ENCODE measurements at regions not wholly inside any gene's neighbourhood (a gene's known extent, or its start where the extent isn't known, plus 50 kb on each side); places are given as distances from the start of the nearest gene placed in this dataset.
A peak's percentile ranks its signal among the peaks of the same experiment; 100 is the strongest.

DNA sequence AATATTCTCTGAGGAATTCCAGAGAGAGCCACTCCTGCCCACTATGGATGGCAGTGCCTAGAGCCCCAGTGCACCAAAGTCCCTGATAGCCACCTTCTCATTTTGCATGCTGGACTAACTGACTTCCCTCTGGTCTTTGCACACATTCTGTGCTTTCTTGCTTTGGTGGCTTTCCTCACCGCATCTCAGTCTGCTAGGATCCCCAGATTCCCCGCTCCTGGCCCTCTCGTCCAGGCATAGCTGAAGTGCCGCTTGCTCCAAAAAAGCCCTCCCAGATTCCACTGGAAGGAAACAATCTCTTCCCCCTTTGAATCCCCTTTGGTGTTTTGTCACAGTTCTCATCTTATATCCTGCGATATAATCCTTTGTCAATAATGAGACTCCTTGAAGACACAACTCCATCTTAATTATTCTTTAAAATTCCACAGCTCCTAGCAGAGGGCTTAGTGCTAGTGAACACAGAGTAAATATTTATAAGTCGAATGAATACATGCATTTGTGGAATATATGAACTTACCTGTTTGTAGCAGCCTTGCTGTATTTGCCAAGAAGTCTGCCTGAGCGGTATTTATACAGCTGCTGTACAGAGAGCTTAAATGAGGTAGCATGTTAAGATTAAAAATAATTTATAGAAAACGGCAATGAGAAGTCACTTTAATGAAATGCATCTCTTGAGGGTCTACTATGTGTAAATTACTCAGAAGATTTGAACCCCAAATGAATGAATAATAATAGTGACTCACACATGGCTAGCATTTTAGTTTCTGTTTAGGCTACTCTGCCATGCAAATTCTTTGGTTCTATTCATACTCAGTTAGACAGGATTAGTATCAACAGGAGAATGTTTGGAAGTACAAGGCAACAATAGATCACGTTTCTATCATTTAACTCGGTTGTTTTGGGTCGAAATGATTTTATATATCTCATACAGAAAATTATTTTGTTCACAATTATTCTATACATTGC, 421.9 kb upstream of the TENM3 start:
- POLR2A ChIA-PET: interaction anchor here (0.6 to 1.0 kb wide), 3 partner anchors 15 to 322 kb away, joined by 3 read pairs; no protein-coding TSS in a partner anchor
- Mint-ChIP-seq H3K36me3 (ENCODE audit: insufficient read depth, unreplicated experiment) (no peaks in the 10 kb centered on the region), H3K27ac (ENCODE audit: low read depth, unreplicated experiment) (peak overlapping the region; percentile 7), H3K9me3 (ENCODE audit: unreplicated experiment) (no peaks in the 10 kb centered on the region), H3K4me1 (ENCODE audit: insufficient read depth, unreplicated experiment) (no peaks in the 10 kb centered on the region), H3K4me3 (ENCODE audit: unreplicated experiment) (no peak overlapping the region), H3K27me3 (ENCODE audit: insufficient read depth, unreplicated experiment) (no peaks in the 10 kb centered on the region)
- CTCF ChIA-PET: interaction anchor here (0.6 kb wide), 1 partner anchor 78 kb away, joined by 3 read pairs; no protein-coding TSS in a partner anchor
- no TSS peak for BruUV-seq (replicated peaks)
- TF ChIP-seq CTCF (IDR thresholded peaks at IDR 0.05; ENCODE audit: unreplicated experiment): no peak
- intact Hi-C loops (cut with micrococcal nuclease): no loop called here
- peak; percentile 25 for DNase-seq (ENCODE audit: unreplicated experiment)

DNA sequence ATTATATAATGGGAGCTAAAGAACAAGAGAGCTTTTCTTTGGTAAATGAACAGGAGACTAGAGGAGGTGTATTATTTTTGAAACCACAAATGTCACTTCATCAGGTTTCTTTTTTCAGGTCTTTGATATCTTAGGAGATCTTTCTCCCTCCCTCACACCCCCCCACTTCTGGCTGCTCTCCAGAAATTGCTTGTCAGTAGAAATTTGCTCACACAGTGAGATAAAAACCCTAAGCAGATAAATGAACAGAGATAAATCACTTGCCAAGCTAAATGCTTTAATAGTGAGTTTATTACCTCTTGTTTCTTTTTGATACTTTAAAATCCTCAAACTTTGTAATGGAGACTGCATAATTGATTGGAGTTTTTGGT, 421.2 kb upstream of the TENM3 start:
- no peaks in the 10 kb centered on the region for H3K27me3 Mint-ChIP-seq (ENCODE audit: insufficient read depth, unreplicated experiment)
- H3K4me1 Mint-ChIP-seq (ENCODE audit: insufficient read depth, unreplicated experiment): no peaks in the 10 kb centered on the region
- intact Hi-C loops (cut with micrococcal nuclease): no loop called here
- TF ChIP-seq CTCF (IDR thresholded peaks at IDR 0.05; ENCODE audit: unreplicated experiment): no peak
- no peaks in the 10 kb centered on the region for H3K36me3 Mint-ChIP-seq (ENCODE audit: insufficient read depth, unreplicated experiment)
- ChIA-PET CTCF (interaction anchor here (0.6 kb wide), 1 partner anchor 79 kb away, joined by 3 read pairs; no protein-coding TSS in a partner anchor), POLR2A (interaction anchor here (0.6 to 1.0 kb wide), 2 partner anchors 144 to 321 kb away, joined by 3 read pairs; no protein-coding TSS in a partner anchor)
- H3K9me3 Mint-ChIP-seq (ENCODE audit: unreplicated experiment): no peaks in the 10 kb centered on the region
- H3K27ac Mint-ChIP-seq (ENCODE audit: low read depth, unreplicated experiment): no peak overlapping the region
- H3K4me3 Mint-ChIP-seq (ENCODE audit: unreplicated experiment): no peak overlapping the region
- BruUV-seq (replicated peaks): no TSS peak
- DNase-seq (ENCODE audit: unreplicated experiment): no peak

- ChIA-PET POLR2A (no interaction called here), CTCF (interaction anchor here (0.7 kb wide), 2 partner anchors 254 to 1207 kb away, joined by 3 to 5 read pairs; no protein-coding TSS in a partner anchor)
- no peak overlapping the region for H3K4me3 Mint-ChIP-seq (ENCODE audit: unreplicated experiment)
- DNase-seq (ENCODE audit: unreplicated experiment): no peak
- TF ChIP-seq CTCF (IDR thresholded peaks at IDR 0.05; ENCODE audit: unreplicated experiment): no peak
- no peak overlapping the region for H3K27ac Mint-ChIP-seq (ENCODE audit: low read depth, unreplicated experiment)
- no peaks in the 10 kb centered on the region for H3K27me3 Mint-ChIP-seq (ENCODE audit: insufficient read depth, unreplicated experiment)
- no peaks in the 10 kb centered on the region for H3K36me3 Mint-ChIP-seq (ENCODE audit: insufficient read depth, unreplicated experiment)
- no peaks in the 10 kb centered on the region for H3K9me3 Mint-ChIP-seq (ENCODE audit: unreplicated experiment)
- intact Hi-C loops (cut with micrococcal nuclease): no loop called here
- BruUV-seq (replicated peaks): no TSS peak
- no peaks in the 10 kb centered on the region for H3K4me1 Mint-ChIP-seq (ENCODE audit: insufficient read depth, unreplicated experiment)
Observed at GRCh38 chr4:181823183-181823582, 420.0 kb upstream of the TENM3 start.

DNA sequence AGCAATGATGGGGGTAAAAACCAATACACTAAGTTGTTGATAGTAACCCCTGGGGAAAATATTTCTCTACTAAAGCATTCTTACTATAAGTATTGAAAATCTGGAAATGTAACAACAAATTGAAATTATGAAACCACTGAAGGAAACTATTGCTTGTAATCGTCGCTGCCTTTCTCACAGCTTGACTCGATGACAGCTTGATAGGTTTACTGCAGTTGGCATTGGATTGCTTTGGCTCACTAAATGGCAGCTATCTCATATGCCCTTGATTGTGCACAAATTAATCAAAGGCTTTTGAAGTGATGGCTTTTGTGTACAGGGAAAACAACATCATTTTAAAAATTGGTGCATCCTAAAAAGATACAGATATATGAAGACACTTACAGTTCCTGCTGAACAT, 419.6 kb upstream of the TENM3 start:
- ChIA-PET POLR2A (no interaction called here), CTCF (interaction anchor here (0.7 kb wide), 3 partner anchors 45 to 1206 kb away, joined by 3 to 5 read pairs (median 3); no protein-coding TSS in a partner anchor)
- no TSS peak for BruUV-seq (replicated peaks)

More for the DNA sequence above, 419.6 kb upstream of the TENM3 start:
- H3K27ac Mint-ChIP-seq (ENCODE audit: low read depth, unreplicated experiment): no peak overlapping the region
- no peak for TF ChIP-seq CTCF (IDR thresholded peaks at IDR 0.05; ENCODE audit: unreplicated experiment)
- H3K27me3 Mint-ChIP-seq (ENCODE audit: insufficient read depth, unreplicated experiment): no peaks in the 10 kb centered on the region
- H3K9me3 Mint-ChIP-seq (ENCODE audit: unreplicated experiment): no peaks in the 10 kb centered on the region
- H3K36me3 Mint-ChIP-seq (ENCODE audit: insufficient read depth, unreplicated experiment): no peaks in the 10 kb centered on the region
- H3K4me1 Mint-ChIP-seq (ENCODE audit: insufficient read depth, unreplicated experiment): no peaks in the 10 kb centered on the region
- no peak overlapping the region for H3K4me3 Mint-ChIP-seq (ENCODE audit: unreplicated experiment)
- intact Hi-C loops (cut with micrococcal nuclease): no loop called here
- DNase-seq (ENCODE audit: unreplicated experiment): no peak
